HG02943 (cell line): ENCODE measurements at regions not wholly inside any gene's neighbourhood (a gene's known extent, or its start where the extent isn't known, plus 50 kb on each side); places are given as distances from the start of the nearest gene placed in this dataset.
"Not testable (repeated sequence)": the region's sequence is repeated elsewhere in the genome, so short reads cannot be mapped to it uniquely, and the experiment has no call there.

ENCODE experiments used
- ATAC-seq: cut with Tn5 transposase; IDR thresholded peaks from one replicate; pipeline ENCODE4 v1.9.1; 2021; ENCODE audit warnings: mild to moderate bottlenecking, low read depth, moderate library complexity; ENCODE audit not compliant: unreplicated experiment

DNA sequence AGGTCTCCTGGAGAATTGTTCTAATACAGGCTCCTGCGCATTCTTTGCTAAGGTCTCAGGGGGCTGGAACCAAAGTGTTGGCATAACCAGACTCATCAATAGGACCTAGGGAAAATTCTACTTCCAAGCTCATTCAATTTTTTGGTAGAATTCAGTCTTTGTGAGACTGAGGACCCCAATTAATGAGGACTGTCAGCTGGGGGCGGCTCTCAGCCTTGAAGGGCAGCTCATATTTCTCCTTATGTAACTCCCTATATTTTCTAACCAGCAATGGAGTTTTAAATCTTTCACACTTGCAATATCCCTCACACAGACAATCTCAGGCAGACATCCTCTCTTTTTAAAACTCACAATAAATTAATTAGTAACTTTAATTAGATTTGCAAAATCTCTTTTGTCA is 476.4 kb upstream of the LRFN5 start:
- no peak for ATAC-seq

DNA sequence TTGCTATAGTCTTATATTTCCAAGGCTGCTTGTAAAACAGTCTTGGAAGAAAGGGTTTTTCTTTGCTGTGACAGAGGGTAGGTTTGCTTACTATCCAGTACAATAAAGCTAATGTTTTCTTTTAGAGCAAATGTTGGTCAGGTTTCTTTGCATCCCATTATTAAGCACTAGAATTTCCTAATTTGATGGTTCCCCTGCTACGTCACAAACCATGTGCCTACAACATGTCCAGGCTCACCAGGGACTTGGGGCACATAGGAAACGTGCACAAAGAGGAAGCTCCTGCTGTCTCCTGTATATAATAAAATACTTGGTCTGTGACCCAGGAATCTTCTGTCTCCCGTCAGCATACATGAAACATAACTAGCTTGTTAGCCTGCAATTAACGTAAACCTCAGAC is 486.3 kb upstream of the LRFN5 start:
- ATAC-seq, result no peak

DNA sequence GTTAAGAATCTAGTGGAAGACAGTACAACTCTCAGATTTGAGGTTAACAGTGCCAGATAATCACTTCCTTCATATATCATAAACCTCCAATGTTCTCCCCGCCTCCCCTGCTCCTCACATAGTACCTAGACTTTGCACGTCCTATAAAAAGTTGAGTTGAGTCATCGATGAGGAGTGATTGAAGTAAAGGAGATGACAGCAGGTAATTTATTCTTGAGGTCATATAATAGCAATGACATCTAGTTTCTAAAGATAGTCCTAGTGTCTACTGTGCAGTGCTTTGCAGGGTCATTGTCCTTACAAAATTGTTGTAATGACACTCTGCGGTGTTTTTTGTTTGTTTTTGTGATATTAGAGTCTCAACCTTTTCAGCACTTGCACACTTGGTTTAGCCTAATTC is 510.5 kb upstream of the LRFN5 start:
- no peak for ATAC-seq

DNA sequence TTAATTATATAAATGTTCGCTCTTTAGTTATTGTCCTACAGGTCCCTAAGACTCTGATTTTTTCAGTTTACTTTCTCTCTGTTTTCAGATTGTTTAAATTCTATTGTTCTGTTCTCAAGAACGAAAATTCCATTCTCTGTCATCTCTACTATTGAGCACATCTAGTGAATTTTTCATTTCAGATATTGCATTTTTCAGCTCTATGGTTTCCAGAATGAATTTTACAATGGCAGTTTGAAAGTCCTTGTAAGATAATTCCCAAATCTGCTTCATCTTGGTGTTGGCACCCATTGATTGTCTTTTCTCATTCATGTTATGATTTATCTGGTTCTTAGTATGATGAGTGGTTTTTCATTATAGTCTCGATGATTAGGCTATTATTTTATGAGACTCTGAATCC is 519.6 kb upstream of the LRFN5 start:
- ATAC-seq, result no peak

DNA sequence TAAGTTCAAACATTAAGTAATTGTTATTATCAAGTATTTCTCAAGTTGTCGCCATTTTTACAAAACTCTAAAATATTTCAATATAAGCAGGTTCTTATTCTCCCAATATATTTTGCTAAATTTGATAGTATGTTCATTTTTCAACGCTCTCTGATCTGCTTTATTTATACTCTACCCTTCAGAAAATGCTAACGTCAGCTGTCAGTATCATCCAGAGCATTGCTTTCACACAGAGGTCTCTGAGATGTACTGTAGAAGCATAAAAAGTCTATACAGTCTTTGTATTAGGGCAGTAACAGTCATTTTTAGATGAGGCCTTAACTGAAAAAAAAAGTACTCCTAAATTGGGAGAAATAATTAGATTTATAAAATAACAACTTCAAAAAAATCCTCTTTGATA is 533.1 kb upstream of the LRFN5 start:
- no peak for ATAC-seq

DNA sequence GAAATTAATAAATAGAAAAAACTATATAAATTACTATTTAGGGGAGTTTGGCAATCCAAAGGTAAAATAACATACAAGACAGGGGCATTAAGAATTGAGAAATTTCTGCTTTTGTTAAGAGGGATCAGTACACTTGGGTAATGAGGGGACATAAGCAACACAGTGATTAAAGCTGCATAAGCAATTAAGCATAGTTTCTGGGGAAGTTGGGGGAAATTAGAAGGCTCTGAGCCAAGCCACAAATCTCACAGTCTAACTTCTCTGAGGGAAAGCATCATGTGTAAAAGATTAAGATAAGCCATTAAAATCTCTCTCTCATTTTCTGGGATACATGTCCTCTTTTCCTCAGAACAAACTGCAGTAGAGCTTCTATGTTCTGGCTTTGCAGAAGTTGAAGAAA is 533.9 kb upstream of the LRFN5 start:
- no peak for ATAC-seq

DNA sequence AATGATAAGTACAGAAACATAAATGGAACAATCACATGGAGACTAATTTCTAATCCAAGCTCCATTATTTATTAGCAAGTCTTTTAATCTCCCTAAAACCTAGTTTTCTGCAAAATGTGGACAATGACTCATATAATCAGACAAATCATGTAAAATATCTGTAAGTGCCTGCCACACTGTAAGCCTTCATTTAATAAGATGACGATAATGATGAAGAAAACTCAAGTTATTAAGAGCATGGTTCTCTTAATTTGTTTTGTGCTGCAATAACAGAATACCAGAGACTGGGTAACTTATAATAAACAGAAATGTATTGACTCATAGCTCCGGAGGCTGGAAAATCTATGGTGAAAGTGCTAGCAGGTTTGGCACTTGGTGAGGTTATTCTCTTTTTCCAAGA is 535.3 kb upstream of the LRFN5 start:
- no peak for ATAC-seq

DNA sequence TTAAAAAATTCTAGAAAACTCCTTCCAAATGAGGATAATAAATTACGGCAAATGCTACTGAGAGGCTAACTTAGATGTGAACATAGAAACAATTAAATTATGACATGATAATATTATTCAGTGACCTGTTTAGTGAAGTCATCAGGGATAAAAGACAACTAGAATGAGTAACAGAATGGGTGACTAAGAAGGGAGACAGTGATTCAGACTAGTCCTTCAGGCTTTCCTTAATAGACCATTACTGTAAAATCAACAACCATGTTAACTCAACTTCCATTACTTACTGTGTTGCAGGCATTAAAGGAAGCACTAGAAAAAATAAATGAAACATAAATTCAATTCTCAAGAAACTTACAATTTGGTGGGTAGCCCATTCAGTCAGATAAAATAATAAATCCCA is 543.9 kb upstream of the LRFN5 start:
- ATAC-seq, result no peak

DNA sequence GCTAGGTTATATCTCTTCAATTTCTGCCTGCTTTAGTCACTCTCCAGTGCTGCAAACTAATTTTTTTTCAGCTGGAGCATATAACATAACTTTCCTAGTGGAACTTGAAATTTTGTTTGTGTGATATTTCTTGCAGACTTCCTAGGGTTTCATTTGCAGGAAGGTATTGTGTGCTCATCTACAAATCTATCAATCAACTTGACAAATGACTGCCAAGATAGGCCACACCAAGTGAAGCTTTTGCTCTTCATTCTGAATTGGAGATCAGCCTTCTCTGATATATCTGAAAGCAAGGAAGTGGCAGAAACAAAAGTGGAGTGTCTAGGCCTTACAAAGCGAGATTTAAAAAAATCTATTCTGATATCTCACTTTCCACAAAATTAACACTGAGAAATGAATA is 551.1 kb upstream of the LRFN5 start:
- no peak for ATAC-seq

DNA sequence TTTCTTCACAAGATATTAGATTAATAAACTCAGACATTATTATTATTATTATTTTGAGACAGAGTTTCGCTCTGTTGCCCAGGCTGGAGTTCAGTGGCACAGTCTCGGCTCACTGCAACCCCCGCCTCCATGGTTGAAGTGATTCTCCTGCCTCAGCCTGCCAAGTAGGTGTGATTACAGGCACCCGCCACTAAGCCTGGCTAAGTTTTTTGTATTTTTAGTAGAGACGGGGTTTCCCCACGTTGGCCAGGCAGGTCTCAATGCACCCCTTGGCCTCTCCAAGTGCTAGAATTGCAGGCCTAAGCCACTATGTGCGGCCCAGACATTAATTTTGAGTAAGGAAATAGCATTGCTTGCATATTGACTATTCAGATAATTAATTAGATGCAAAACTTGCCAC is 554.9 kb upstream of the LRFN5 start:
- ATAC-seq, result no peak

DNA sequence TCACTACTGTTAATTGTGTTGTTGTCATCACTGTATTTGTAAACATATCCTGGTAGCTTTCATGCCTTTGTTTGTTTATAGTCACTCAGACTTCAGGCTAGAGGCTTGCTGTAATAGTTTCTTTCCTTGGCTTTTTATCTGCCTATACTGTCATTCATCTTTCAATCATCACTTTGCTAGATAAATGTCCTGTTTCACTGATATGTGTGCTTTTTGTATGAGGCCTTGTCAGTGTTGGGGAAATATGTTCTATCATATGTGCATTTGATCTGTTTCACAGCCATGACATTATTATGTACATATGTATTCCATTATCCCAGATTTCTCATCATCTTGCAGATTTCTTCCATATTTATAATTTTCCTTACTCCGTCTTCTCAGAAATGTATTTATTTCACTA is 558.9 kb upstream of the LRFN5 start:
- no peak for ATAC-seq

DNA sequence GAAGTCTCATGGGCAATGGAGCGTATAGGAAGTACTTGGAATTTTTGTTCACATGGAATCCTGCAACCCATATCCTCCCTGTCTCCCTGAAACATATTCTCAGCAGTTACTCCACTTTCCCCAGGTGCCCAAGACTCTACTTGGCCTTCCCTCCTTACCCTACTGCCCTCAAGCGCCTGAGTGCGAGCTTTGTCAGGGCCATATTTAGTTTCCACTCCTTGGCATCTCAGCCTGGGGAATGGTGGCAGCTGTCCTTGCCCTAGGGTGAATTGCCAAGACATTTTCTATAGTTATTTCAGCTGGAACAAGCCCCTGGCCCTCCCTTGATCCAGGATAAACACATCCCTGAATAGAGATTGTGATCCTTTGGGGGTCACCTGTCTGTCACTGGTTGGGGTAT is 569.3 kb upstream of the LRFN5 start:
- ATAC-seq, result no peak

DNA sequence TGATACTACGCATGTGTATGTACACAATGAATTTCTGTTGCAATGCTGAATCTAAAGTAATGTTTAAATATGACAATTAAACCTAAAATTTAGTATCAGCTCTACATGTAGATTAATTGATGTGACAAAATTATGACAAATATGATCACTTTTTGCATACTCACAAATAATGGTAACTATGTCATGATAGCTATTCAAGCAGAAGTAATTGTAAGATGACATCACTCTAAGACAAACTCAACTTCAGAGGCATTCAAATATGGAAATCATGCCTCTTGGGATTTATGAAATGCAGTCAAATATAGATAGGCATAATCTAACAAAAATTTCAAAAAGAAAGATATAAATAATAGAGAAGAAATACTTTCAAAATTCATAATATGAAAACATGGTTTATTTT is 571.7 kb upstream of the LRFN5 start:
- no peak for ATAC-seq

DNA sequence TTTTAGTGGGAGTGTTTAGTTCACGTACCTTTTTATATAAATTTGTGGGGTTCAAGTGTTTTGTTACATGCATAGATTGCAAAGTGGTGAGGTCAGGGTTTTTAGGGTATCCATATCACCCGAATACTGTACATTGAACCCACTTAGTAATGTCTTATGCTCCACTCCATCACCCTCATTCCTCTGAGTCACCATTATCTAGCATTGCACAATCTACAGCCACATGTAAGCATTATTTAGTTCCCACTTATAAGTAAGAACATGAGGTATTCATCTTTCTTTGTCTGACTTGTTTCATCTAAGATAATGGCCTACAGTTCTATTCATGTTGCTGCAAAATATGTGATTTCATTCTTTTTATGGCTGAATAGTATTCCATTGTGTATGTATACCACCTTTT is 583.7 kb upstream of the LRFN5 start:
- ATAC-seq, result no peak

DNA sequence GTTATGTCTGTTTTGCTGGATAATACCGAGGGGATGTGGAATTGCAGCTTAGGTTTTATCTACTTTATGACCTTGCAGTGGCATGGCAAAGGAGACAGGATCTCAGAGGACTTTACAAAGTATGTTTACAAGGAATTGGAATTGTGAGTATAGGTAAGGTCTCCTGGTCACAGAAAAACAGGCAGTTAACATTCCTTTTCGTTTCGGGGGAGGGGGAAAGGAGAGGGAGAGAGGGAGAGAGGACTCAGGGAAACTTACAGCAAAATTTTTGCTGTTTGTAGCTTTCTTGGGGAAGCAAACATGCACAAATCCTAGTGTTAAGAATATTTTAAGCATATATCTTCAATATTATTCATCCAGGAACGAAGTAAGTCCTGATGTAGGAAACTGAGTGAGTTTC is 590.5 kb upstream of the LRFN5 start:
- ATAC-seq, result no peak

DNA sequence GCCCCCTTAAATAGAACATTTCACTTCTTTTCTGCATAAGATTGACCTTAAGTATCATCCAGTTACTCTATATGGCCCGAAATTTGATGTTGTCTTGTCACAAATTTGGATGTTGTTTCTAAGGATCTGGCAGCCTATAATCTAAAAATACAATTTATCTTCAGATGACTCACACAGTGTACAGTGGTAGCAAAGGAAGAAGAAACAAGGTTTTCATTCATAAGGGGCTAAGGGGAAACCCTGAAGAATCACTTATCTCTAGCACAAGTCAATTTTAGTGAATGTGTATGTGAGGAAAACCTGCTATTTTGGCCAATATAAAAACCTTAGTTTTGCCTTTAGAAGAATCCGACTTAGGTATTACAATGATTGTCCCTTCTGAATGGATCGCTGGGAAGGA is 606.3 kb upstream of the LRFN5 start:
- ATAC-seq, result no peak

DNA sequence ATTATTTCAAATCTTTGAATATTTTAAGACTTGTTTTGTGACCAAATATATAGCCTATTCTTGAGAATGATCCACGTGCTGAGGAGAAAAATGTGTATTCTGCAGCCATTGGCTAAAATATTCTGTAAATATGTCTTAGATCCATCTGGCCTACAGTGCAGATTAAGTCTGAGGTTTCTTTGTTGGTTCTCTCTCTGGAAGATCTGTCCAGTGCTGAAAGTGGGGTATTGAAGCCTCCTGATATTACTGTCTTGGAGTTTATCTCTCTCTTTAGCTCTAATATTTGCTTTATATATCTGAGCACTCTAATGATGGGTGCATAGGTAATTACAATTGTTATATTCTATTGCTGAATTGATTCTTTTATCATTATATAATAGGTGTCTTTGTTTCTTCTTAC is 617.4 kb upstream of the LRFN5 start:
- no peak for ATAC-seq

DNA sequence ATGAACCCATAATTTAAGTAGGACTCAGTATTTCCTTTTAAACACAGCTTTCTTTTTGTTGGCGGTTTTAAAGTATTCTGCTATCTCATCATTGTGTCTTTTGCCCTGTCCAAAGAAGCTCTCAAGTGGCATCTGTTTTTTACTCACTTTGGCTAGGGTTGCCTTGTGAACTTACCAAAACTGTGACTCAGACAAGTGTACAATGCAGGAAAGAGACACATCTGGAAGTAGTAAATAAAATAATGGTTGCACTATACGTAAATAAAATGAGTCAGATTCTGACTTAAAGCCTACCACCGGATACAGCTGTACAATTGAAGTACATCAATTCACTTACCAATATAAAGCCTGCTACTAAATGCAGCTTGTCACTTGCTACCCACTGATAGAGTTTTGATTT is 619.2 kb upstream of the LRFN5 start:
- no peak for ATAC-seq

DNA sequence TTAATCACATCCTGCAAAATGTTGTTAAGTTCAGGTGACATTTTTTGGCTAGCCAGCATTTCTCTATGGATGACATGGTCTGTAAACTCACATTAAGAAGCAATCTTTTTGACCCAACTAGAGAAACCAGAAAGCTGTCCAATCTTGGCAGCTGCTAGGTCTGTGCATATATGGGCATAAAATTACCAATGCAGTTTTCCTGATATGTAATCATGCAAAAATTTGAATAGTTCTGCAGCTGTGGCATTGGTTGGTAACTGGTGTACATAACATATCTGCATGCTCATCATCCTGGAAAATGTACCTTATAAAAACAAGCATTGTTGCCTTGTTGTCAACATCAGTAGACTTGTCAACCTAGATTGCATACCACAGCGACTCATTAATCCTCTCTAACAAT is 620.0 kb upstream of the LRFN5 start:
- no peak for ATAC-seq

DNA sequence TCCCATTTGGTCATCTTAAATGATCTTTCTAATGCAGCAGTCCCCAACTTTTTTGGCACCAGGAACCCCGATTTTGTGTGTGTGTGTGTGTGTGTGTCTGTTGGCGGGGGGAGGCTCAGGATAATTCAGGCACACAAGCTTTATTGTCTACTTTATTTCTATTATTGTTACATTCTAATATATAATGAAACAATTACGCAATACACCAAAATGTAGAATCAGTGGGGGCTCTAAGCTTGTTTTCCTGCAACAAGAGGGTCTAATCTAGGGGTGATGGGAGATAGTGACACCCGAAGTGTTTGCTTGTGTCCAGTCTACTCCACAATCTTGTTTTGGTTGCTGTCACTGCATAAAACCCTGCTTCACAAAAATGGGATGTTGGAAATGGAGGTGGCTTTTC is 621.1 kb upstream of the LRFN5 start:
- no peak for ATAC-seq

DNA sequence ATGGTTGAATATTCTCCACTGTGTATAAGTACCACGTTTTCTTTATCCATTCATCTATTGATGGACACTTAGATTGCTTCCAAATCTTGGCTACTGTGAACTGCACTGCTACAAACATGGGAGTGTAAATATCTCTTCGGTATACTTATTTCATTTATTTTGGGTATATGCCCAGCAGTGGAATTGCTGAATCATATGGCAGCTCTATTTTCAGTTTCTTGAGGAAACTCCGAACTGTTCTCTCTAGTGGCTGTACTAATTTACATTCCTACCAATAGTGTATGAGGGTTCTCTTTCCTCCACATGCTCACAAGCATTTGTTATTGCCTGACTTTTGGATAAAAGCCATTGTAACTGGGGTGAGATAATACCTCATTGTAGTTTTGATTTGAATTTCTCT is 623.1 kb upstream of the LRFN5 start:
- no peak for ATAC-seq

DNA sequence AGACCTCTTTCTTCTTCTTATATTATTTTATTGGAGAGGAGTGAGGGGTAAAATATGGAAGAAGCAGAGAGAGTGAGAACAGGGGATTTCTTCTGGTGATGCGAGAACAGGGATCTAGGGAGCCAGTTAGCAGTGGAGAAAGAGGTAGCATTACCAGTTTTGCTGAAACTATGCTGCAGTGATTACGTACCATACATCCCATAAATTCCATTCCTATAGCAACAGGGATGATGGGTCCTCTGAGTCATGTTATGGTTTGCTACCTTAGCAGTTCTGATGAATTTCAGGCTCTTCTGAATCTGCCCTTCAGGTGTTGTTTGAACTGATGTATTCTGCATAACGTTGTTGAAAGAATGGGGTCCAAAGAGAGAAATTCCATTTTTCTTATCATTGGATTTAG is 625.4 kb upstream of the LRFN5 start:
- ATAC-seq, result no peak

DNA sequence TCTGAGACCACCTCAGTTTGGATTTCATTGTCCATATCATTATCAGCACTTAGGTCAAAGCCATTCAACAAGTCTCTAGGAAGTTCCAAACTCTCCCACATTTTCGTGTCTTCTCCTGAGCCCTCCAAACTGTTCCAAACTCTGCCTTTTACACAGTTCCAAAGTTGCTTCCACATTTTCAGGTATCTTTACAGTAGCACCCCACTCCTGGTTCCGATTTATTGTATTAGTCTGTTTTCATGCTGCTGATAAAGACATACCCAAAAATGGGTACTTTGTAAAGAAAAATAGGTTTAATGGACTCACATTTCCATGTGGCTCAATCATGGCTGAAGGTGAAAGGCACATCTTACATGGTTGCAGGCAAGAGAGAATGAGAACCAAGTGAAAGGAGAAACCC is 646.4 kb upstream of the LRFN5 start:
- not testable (repeated sequence) for ATAC-seq

DNA sequence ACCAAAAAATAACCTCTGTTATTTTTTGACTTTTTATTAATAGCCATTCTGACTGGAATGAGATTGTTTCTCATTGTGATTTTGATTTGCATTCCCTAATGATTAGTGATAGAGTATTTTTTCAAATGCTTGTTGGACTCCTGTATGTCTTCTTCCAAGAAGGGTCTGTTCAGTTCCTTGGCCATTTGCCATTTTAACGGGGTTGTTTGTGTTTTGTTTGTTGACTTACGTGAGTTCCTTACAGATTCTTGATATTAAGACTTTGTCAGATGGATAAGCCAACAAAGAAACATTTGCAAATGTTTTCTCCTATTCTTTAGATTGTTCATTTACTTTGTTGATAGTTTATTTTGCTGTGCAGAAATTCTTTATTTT is 651.6 kb upstream of the LRFN5 start:
- ATAC-seq, result no peak
